ENCODE measurements at regions not wholly inside any gene's neighbourhood (a gene's known extent, or its start where the extent isn't known, plus 50 kb on each side); places are given as distances from the start of the nearest gene placed in this dataset.

DNA sequence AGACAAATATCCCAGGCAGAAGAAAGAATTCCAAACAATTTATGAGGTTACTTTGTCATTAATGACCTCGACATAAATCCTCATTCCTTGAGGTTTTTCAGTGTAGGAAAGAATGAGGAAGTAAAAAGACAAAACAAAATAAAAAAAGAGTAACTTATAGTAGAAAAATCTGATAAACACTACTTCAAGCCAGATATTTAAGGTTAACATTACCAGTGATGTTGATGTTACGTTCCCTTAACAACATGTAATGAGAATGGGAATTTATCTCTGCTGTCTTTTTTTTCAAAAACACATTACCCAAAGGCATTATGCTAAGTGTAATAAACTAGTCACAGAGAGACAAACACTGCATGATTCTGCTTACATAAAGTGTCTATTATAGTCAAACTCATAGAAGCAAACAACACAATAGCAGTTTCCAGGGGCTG is 935.1 kb downstream of the SLITRK1 start:
- DNase-seq, result no peak

DNA sequence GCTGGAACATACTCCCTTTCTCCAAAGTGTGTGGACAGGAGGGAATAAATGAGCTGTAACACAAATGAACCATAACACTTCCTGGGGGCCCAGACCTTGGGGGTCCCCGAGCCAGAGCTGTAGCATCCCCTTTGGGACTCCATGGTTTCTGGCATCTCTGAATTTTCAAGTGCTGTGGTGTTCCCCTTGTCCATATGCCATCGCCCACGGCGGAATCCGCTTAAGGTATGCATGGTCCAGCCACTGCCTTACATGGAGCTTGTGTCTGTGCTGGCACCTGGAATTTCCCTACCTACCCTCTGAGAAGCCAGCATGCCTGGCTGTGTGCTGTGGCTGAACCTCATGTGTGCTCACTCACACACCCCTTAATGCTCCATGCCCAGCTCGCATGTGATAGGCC is 943.6 kb downstream of the SLITRK1 start:
- DNase-seq, result no peak

DNA sequence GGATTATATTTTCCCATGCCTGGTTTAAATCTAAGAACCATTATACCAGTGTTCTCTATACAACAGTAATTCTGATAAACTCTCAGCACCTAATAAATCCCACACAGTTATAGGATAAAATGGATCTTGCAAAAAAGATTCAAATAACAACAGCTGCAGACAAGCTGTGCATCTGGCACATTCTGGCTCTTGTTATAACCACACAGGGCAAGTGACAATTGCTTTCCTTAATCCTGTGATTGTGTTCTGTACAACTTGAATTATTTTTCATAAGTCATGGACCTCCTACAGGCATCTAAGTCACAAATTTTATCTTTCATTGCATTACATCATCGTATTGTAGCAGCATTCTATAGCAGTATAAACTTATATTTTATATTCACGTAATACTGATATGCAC is 948.3 kb downstream of the SLITRK1 start:
- no peak for DNase-seq

GRCh38 chr13:82925114-82925513 is 957.2 kb downstream of the SLITRK1 start:
- DNase-seq, result no peak

DNA sequence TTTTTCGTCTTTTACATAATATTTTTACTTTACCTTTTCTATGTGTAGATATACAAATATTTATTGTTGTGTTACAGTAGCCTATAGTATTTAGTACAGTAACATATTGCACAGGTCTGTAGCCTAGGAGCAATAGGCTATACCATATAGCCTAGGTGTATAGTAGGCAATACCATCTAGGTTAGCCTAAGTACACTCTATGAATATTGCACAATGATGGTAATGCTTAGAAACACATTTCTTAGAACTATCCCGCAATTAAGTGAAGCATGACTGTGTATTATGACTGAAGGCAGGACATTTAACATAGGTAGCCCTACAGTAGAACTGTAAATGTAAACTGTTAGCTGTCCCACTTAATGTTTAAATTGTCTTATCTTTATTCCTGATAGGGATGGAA is 964.3 kb downstream of the SLITRK1 start:
- DNase-seq, result no peak

DNA sequence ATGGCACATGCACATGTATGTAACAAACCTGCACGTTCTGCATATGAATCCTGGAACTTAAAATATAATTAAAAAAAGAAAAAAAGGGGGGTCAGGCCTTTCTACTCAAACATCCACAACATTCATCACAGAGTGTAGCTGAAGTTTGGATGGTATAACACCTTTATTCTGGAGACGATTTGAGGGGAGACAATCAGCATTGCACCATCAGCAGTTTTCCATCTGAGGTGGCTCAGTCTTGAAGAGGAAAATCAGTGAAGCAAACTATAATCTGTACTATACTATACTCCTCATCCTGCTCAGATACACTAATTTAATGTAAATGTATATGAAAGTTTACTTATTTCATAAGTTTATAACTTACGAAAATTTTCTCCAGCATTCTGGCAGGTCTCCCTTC is 969.7 kb downstream of the SLITRK1 start:
- DNase-seq, result no peak

DNA sequence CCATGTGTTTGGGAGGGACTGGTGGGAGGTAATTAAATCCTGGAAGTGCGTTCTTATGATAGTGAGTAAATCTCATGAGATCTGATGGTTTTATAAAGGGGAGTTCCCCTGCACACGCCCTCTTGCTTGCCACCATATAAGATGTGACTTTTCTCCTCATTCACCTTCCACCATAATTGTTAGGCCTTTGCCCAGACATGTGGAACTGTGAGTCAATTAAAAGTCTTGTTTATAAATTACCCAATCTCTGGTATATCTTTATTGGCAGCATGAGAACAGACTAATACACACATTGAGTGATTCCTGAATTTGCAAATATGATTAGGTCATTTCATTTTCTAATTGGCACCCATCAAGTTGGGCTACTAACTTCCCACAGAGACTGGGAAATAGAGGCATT is 977.2 kb downstream of the SLITRK1 start:
- DNase-seq, result no peak

DNA sequence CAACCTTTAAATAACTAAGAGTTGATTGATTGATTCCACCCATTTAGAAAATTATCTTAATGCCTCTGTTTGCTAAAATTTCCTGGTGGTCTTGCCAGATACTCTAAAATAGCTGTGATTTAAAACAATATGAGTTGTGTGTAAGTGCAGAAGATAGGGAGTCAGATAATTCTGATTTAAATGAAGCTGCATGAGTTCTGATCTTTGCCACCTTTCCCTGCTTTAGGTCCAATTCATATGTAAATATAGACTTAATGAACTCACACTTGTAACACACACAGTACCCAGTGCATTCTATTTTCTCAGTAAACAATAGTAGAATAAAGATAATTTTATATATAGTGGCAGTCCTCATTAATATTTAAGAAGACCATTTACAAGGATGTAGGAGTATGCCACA is 981.8 kb downstream of the SLITRK1 start:
- DNase-seq, result no peak

GRCh38 chr13:82898586-82898985 is 983.7 kb downstream of the SLITRK1 start:
- DNase-seq, result no peak

DNA sequence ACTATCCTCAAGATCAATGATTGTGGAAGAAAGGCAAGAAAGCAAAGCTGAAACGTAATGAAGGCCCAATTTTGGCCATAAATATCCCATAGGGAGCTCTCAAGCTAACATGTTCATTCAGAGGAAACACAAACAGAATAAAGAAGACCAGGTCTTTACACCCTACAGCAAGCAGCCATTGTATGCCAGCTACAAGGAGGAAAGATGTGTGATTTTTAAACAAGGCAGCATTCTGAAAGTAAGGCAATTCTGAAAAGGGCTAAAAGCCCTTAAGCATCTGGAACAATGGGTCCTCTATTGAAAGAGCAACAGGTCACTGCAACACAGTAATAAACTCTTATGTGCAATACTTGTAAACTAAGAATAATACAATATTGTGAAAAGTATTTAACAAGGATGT is 1002.4 kb downstream of the SLITRK1 start:
- DNase-seq, result no peak

DNA sequence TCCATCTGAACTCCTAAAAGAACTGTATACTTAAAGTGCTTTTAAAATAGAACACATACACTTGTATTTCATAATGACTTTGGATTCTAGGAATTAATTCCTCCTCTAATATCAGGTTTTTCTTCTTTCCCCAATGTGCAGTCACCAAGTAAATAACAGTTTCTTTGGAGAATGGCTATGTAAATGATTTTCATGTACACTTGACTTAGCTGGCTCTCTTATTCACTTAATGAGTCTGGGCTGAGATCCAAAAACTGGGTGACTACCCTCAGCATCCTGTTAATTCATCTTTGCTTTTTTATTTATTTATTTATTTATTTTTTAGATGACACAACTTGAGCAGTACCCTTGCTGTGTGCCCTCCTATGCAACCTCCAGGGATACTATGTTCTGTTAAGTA is 1003.7 kb downstream of the SLITRK1 start:
- DNase-seq, result no peak

DNA sequence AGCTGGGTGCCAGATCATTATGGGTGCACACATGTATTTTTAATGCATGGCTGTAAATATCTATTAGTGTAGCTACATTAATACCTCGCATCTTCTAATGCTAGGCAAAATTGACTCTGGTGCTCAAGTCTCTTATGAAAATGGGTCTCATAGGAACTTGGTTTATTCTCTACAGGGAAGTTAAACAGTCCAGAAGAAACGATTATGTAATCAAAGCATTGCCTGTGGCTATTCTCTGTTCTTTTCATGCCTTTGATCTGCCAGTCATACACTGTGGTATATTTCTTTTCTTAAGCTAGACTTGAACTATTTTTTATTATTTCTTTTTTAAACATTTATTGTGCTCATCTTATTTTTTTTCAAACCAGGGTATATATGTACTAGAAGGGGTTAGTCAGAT is 1015.0 kb downstream of the SLITRK1 start:
- no peak for DNase-seq

DNA sequence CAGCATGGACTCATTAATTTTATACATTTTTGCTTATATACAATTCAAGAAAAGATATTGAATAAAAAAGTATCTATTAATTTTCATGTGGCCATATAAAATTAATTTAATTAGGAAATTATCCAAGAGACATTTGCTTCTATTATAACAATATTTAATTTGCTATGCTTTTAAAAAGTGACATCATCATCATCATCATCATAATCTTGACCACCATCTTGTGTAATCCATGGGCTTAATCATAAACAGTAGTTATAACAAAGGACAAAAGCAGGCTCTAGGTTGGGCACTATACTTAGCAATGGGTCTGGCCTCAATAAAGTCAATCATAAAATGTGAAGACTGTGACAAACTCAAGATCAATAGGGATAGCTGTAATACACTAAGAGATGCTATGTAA is 1031.6 kb downstream of the SLITRK1 start:
- no peak for DNase-seq

DNA sequence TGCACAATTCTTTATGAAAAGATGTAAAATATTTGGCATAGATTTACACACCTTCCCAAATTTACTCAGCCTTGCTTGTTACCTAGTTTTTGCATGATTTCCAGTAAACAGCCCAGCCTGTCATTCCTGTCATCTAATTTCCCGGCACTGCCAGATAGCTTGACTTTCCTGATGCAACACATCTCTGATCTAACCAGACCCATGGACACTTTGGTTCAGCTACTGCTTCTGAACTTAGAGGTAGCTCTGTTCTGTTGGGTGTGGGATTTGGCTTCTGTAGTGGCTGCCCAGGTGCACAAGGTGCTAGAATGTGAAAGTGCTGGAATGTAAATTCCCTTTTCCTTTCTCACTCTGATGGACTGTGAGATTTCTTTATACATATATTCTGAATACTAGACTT is 1033.5 kb downstream of the SLITRK1 start:
- DNase-seq, result no peak

DNA sequence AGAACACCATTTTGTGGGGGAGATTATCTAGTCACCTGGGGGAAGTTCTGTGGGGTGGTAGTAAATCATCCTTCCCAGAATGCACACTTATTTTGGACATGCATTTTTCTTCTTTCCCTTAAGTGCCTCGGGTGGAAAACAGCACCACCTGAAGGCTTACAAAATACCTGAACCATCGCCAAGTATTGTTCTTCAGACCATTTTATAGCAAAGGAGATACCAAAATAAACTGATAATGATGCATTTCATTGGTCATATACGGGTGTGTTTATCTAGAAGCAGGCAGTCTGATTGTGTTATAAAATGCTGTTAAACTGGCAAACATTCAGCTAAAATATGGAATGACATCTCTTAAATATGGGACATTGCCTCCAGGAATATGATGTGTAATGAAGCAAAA is 1034.7 kb downstream of the SLITRK1 start:
- DNase-seq, result no peak

GRCh38 chr13:82833923-82834322 is 1048.4 kb downstream of the SLITRK1 start:
- DNase-seq, result no peak

DNA sequence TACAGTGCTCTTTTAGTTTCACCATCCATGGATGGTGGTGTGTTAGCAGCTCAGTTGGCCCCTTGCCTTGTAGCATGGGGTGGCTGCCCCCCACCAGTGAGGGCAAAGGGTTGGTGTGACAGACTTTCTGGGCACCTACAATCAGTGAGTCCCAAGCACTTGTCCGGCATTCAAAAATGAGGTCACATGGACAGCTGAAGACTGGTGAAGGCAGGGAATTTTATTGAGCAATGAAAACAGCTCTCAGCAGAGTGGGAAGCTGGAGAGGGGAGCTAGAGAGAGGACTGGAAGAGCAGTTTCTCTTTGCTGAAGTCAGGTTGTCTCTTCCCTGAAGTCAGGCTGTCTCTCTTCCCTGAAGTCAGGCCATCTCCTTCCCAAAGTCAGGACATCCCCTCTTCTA is 1053.2 kb downstream of the SLITRK1 start:
- no peak for DNase-seq

GRCh38 chr13:82827724-82828123 is 1054.5 kb downstream of the SLITRK1 start:
- DNase-seq, result no peak

DNA sequence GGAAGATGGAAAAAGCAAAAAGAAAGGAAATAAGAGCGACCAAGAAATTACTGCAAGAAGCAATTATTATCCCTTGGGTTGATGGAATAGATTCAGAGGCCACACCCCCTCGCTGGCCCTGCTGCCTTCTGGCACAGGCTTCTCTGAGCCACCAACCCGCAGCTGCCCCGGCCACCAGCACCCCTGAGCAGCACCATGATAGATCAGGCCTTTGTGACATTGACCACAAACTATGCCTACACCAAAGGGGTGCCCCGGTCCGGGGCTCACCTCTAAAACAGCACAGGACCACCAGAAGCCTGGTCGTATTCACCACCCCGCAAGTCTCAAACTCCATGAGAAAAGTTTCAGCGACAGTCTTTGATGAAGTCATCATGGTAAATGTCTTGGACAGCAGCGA is 1059.3 kb downstream of the SLITRK1 start:
- no peak for DNase-seq

DNA sequence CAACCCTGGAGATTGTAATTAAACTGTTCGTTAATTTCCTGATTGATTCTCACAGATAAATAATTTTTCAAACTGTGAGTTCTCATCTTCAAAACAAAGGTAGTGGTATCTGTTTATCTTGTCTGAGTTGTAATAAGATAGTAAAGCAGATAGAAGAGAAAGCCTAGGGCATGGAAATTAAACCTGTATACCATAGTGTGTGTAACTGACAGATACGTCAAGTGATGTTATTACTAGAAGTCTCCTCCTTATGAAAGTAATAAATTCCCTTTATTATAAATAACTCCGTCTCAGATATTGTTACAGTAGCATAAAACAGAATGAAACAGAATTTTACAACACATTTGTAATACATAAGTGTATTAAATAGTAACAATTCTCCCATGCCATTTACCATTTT is 1065.1 kb downstream of the SLITRK1 start:
- no peak for DNase-seq

GRCh38 chr13:82815791-82816190 is 1066.5 kb downstream of the SLITRK1 start:
- no peak for DNase-seq

- no peak for DNase-seq
Measured at GRCh38 chr13:82803341-82803740, 1078.9 kb downstream of the SLITRK1 start.

DNA sequence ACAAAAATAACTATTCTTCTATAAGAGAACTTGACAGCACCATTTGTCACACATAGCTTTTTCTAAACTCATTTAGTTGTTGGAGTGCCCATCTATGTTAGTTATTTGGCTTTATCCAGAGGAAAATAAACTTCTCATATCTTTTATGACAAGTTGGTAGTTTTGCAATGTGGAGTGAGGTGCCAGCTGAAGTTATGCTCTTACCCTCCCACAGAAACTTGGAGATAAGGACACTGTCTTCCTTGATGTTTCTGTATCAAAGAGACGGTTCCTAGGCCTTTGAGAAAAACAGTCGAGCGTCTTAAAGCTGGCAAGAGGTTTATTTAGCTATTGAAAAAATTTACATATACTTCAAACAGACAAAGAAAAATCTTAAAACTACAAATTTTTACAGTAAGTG is 1079.7 kb downstream of the SLITRK1 start:
- DNase-seq, result no peak

GRCh38 chr13:82800391-82800790 is 1081.9 kb downstream of the SLITRK1 start:
- no peak for DNase-seq

GRCh38 chr13:82797876-82798275 is 1084.4 kb downstream of the SLITRK1 start:
- no peak for DNase-seq

DNA sequence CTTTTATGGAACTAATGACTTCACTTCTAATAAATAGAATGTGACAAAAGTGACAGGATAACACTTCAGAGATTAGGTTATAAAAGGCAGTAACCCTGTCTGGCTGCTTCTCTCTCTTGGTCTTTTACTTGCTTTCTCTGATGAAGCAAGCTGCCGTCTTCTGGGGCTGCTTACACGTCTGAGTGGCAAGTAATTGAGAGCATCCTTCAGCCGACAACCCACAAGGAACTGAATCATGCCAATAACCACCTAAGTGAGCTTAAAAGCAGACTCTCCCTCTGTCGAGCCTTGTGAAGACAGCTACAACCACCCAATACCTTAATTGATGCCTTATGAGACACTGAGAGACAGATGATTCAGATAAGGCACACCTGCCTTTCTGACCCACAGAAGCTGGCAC is 1091.2 kb downstream of the SLITRK1 start:
- DNase-seq, result no peak
